ENCODE measurements at regions not wholly inside any gene's neighbourhood (a gene's known extent, or its start where the extent isn't known, plus 50 kb on each side); places are given as distances from the start of the nearest gene placed in this dataset.

GRCh38 chr10:117612113-117612512 lies 69.6 kb downstream of the EMX2 start:
- ChIA-PET POLR2A (no interaction called here), CTCF (no interaction called here)
- DNase-seq (ENCODE audit: extremely low spot score) = no peak
- TF ChIP-seq, protein P1, sequence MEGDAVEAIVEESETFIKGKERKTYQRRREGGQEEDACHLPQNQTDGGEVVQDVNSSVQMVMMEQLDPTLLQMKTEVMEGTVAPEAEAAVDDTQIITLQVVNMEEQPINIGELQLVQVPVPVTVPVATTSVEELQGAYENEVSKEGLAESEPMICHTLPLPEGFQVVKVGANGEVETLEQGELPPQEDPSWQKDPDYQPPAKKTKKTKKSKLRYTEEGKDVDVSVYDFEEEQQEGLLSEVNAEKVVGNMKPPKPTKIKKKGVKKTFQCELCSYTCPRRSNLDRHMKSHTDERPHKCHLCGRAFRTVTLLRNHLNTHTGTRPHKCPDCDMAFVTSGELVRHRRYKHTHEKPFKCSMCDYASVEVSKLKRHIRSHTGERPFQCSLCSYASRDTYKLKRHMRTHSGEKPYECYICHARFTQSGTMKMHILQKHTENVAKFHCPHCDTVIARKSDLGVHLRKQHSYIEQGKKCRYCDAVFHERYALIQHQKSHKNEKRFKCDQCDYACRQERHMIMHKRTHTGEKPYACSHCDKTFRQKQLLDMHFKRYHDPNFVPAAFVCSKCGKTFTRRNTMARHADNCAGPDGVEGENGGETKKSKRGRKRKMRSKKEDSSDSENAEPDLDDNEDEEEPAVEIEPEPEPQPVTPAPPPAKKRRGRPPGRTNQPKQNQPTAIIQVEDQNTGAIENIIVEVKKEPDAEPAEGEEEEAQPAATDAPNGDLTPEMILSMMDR (IDR thresholded peaks at IDR 0.05; ENCODE audit: control extremely low read depth, extremely low read depth, low read depth, missing control alignments) = no peak

- CTCF ChIA-PET = no interaction called here
- DNase-seq (ENCODE audit: extremely low spot score) = no peak
- POLR2A ChIA-PET = no interaction called here
- TF ChIP-seq, protein P1 (IDR thresholded peaks at IDR 0.05; ENCODE audit: control extremely low read depth, extremely low read depth, low read depth, missing control alignments) = no peak
These were observed 73.1 kb downstream of the EMX2 start for GRCh38 chr10:117615649-117616048.

DNA sequence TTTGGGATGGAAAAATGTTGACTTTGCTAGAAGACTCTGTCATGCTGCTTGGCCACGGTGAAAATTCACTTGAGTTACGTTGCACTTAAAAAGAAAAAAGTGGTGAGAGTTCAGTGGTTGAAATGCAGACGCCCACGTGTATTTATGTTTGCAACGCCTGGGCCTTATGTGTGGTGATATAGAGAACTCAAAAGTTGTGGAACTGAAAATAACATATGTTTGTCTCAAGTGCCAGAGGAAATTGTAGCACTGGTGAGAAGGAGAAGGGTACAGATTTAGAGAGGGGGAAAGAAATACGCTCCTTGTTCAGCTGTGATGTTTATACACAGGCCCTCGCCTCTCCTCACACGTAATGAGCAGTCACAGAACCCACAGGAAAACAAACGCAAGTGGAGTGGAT lies 73.6 kb downstream of the EMX2 start:
- peak; percentile 46 for DNase-seq (ENCODE audit: extremely low spot score)
- TF ChIP-seq, protein P1 (IDR thresholded peaks at IDR 0.05; ENCODE audit: control extremely low read depth, extremely low read depth, low read depth, missing control alignments) = no peak
- ChIA-PET CTCF (interaction anchor here (1.4 to 1.8 kb wide), 2 partner anchors 16 to 45 kb away, joined by 3 to 4 read pairs; no protein-coding TSS in a partner anchor), POLR2A (no interaction called here)

DNA sequence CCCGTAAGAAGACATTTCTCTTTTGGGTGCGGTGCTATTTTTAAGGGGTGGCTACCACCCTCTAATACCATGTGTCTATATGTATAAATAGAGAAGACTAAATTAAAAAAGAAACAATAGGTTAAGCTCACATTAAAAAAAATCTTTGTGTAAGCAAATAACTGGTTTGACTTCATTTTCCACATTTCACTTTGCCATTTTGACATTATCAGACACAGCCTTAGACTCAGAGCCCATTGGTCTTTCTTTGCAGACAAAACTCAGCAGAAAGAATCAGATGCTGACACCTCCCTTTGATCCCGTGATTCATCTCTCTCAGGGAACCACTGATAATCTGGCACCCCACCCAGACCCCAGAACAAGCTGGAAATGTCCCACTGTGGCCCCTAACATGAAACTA lies 74.5 kb downstream of the EMX2 start:
- ChIA-PET CTCF (interaction anchor here (1.4 to 1.8 kb wide), 2 partner anchors 17 to 44 kb away, joined by 3 to 4 read pairs; no protein-coding TSS in a partner anchor), POLR2A (no interaction called here)
- no peak for DNase-seq (ENCODE audit: extremely low spot score)
- TF ChIP-seq, protein P1 (IDR thresholded peaks at IDR 0.05; ENCODE audit: control extremely low read depth, extremely low read depth, low read depth, missing control alignments) = no peak

- no peak for DNase-seq (ENCODE audit: extremely low spot score)
- TF ChIP-seq, protein P1 (IDR thresholded peaks at IDR 0.05; ENCODE audit: control extremely low read depth, extremely low read depth, low read depth, missing control alignments) = no peak
These were observed 75.1 kb downstream of the EMX2 start for GRCh38 chr10:117617659-117618058.

GRCh38 chr10:117619223-117619622 lies 76.7 kb downstream of the EMX2 start:
- TF ChIP-seq, protein P1 (IDR thresholded peaks at IDR 0.05; ENCODE audit: control extremely low read depth, extremely low read depth, low read depth, missing control alignments) = no peak
- ChIA-PET CTCF (no interaction called here), POLR2A (no interaction called here)
- DNase-seq (ENCODE audit: extremely low spot score) = no peak

More at GRCh38 chr10:117617659-117618058, 75.1 kb downstream of the EMX2 start:
- ChIA-PET POLR2A (no interaction called here), CTCF (interaction anchor here (1.4 to 1.8 kb wide), 3 partner anchors 13 to 43 kb away, joined by 3 to 4 read pairs (median 4); no protein-coding TSS in a partner anchor)
